Fibroblast of lung (primary cell): ENCODE measurements at regions not wholly inside any gene's neighbourhood (a gene's known extent, or its start where the extent isn't known, plus 50 kb on each side); places are given as distances from the start of the nearest gene placed in this dataset.

Experiments
- EZH2 ChIP-seq: IDR thresholded peaks from 2 replicates; pipeline ENCODE4 v1.5.1; 2012; ENCODE audit warnings: low read length, control low read depth, mild to moderate bottlenecking; ENCODE audit errors: missing control alignments
- TF ChIP-seq, protein P1 (sequence below), 2 donors: IDR thresholded peaks in 1 of 2; conservative IDR thresholded peaks in 1 of 2; 1 replicate in 1 of 2; 2 replicates in 1 of 2; pipeline ENCODE4 v1.5.1; 2011 to 2012; ENCODE audit warnings: low read length in 2 of 2, control low read depth in 1 of 2, inconsistent platforms in 1 of 2, low read depth in 1 of 2, mild to moderate bottlenecking in 1 of 2

- TF ChIP-seq, protein P1, sequence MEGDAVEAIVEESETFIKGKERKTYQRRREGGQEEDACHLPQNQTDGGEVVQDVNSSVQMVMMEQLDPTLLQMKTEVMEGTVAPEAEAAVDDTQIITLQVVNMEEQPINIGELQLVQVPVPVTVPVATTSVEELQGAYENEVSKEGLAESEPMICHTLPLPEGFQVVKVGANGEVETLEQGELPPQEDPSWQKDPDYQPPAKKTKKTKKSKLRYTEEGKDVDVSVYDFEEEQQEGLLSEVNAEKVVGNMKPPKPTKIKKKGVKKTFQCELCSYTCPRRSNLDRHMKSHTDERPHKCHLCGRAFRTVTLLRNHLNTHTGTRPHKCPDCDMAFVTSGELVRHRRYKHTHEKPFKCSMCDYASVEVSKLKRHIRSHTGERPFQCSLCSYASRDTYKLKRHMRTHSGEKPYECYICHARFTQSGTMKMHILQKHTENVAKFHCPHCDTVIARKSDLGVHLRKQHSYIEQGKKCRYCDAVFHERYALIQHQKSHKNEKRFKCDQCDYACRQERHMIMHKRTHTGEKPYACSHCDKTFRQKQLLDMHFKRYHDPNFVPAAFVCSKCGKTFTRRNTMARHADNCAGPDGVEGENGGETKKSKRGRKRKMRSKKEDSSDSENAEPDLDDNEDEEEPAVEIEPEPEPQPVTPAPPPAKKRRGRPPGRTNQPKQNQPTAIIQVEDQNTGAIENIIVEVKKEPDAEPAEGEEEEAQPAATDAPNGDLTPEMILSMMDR (conservative IDR thresholded peaks at IDR 0.05 in 1 of 2, IDR thresholded peaks at IDR 0.05 in 1 of 2; ENCODE audit: low read depth in 1 of 2, low read length in 2 of 2): no peak
- no peak for TF ChIP-seq EZH2
These were observed 115.1 kb upstream of the PITX2 start for GRCh38 chr4:110737931-110738330.
